Pons (tissue), 1 donor: ENCODE measurements at regions not wholly inside any gene's neighbourhood (a gene's known extent, or its start where the extent isn't known, plus 50 kb on each side); places are given as distances from the start of the nearest gene placed in this dataset.

ENCODE experiments used
- DNase-seq: peaks from one replicate; pipeline ENCODE4 v3.0.0-alpha.2; 2016; ENCODE audit warnings: low spot score

GRCh38 chr18:11553098-11553940 lies 56.1 kb upstream of the SLC35G4 start:
- DNase-seq = peak; percentile 56

DNA sequence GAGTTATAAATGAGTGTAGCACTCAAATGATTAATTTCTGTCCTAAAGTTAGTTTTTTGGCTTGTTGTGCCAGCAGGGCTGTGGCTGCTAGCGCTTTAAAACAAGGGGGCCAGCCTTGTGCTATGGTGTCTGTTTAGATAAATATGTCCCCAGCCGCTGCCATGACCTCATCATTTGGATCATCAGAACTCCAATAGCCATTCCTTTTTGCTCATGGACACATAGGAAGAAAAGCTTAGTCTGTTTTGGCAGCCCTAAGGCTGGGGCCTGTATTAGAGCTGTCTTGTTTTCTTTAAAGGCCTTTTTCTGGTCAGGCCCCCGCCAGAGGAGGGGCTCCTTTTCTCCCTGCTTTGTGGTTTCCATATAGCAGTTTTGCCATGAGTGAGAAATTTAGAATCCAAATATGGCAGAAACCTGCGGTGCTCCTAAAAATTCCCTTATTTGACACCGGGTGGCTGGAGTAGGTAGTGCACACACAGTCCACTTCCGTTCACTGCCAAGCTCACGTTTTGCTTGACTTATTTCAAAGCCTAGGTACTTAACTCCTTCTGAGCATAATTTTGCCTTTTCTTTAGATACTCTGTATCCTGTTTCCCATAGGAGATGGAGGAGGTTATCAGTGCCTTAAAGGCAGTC lies 60.4 kb upstream of the SLC35G4 start:
- no peak for DNase-seq

DNA sequence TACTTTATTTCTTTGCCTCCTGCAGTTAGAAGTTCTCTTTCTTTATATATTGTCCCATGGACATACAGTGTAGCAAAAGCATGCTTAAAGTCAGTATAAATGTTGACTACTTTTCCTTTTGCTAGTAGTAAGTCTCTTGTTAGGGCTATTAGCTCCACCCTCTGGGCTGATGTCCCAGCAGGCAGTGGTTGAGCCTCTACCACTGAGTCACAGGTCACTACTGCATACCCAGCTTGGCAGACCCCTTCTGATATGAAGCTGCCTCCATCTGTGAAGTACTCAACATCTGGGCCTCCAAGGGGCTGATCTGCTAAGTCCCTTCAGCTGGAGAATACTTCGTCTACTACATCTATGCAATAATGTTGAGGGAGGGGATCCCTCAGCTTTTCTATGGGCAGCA lies 61.0 kb upstream of the SLC35G4 start:
- DNase-seq = no peak

GRCh38 chr18:11544060-11544633 lies 65.2 kb upstream of the SLC35G4 start:
- no peak for DNase-seq

DNA sequence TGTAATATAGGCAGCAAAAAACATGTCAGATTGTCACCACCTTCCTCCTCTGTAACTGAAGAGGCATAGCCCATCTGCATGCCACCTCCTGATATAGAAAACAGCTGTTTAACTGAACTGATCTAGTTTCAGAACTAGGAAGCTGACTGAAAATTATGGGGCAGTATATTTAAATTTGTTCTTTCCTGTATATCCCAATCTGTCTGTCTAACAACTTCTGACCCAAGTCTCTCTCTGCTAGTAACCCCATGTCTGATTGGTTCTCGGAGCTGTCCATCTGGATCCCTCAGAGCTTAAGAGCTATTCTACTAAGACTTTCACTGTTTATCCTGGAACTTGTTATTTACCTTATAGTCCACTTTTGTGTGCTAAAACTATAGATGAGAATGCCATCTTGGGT lies 68.2 kb upstream of the SLC35G4 start:
- DNase-seq = no peak

GRCh38 chr18:11533942-11534496 lies 75.4 kb upstream of the SLC35G4 start:
- DNase-seq = no peak

- no peak for DNase-seq
Observed at GRCh38 chr18:11533513-11533890, 75.9 kb upstream of the SLC35G4 start.

- DNase-seq = no peak
Observed at GRCh38 chr18:11532758-11533512, 76.5 kb upstream of the SLC35G4 start.

GRCh38 chr18:11529081-11529480 lies 80.3 kb upstream of the SLC35G4 start:
- no peak for DNase-seq

DNA sequence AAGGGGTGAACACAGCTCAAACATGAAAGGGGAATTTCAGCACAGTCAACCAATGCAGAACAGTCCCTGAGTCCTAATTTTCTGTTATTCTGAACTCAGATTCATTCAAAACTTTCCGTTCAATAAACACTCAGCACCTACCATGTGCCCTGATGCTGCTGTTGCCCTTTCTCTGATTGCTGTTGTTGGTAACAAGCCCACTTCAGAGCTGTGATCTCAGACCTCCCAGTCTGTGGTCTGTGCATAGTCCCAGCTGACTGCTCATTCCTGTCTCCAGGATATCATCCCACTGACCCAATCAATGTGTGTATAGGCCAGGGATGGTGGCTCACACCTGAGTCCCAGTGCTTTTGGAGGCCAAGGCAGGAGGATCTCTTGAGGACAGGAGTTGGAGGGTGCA lies 82.7 kb upstream of the SLC35G4 start:
- no peak for DNase-seq

GRCh38 chr18:11523804-11524203 lies 85.6 kb upstream of the SLC35G4 start:
- no peak for DNase-seq

- DNase-seq = no peak
Observed at GRCh38 chr18:11522992-11523391, 86.4 kb upstream of the SLC35G4 start.

- DNase-seq = no peak
Observed at GRCh38 chr18:11521853-11522252, 87.5 kb upstream of the SLC35G4 start.

- no peak for DNase-seq
Observed at GRCh38 chr18:11520536-11520935, 88.9 kb upstream of the SLC35G4 start.

DNA sequence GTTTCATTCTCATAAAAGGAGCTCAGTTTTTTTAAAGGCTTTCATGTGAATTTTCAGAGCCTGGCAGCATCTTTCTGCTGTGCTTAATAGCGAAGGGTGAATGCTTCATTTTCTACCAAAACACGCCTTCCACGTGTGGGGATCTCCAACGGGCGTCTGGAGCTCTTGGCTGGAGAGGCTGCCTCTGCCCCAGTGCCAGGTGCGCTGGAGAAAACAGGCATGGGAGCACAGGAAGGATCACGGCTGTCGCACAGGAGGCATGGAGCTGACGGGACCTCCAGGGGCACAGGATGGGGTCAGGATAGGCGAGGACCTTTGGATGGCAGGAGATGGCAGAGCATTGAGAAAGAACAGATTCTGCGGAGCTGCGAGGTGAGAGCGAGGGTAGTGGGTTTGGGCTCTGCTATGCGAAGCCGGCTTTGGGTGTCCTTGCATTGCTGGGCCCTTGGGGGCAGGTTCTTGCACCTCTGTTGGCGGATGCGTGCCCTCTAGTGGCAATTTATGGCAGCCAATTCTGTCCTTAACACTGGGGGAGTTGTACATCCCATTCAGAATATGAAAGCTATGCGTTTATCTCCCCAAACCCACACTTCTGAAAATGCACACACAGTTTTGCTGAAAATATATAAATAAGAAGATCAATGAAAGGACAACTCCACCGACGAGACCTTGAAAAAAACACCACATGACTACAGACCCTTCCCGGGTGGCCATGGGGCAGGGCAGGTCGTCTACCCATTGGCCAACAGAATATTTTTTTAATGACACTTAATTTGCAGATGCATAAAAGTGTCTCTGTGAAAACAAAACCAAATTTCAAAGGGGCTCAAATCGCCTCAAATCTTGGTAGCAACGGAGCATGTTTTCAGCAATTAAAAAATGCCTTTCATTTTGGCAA lies 90.4 kb upstream of the SLC35G4 start:
- DNase-seq = peak; percentile 54

DNA sequence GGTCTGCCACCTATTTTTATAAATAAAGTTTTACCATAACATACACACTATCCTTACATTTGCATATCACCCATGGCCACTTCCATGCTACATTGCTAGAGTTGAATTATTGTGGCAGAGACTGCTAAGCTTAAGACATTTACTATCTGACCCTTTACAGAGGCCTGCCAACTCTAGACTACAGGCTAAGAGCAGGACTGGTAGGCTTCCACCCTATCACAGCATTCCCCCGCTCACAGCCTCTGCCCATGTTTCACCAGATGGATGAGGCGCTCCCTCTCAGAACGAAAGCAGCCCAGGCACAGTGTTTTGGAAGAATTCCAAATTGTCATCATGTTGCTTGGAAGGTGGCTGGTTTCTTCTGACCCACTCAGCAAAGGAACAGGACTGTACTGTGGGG lies 91.7 kb upstream of the SLC35G4 start:
- no peak for DNase-seq

GRCh38 chr18:11516751-11517503 lies 92.5 kb upstream of the SLC35G4 start:
- DNase-seq = no peak

- no peak for DNase-seq
Observed at GRCh38 chr18:11514267-11514666, 95.1 kb upstream of the SLC35G4 start.

DNA sequence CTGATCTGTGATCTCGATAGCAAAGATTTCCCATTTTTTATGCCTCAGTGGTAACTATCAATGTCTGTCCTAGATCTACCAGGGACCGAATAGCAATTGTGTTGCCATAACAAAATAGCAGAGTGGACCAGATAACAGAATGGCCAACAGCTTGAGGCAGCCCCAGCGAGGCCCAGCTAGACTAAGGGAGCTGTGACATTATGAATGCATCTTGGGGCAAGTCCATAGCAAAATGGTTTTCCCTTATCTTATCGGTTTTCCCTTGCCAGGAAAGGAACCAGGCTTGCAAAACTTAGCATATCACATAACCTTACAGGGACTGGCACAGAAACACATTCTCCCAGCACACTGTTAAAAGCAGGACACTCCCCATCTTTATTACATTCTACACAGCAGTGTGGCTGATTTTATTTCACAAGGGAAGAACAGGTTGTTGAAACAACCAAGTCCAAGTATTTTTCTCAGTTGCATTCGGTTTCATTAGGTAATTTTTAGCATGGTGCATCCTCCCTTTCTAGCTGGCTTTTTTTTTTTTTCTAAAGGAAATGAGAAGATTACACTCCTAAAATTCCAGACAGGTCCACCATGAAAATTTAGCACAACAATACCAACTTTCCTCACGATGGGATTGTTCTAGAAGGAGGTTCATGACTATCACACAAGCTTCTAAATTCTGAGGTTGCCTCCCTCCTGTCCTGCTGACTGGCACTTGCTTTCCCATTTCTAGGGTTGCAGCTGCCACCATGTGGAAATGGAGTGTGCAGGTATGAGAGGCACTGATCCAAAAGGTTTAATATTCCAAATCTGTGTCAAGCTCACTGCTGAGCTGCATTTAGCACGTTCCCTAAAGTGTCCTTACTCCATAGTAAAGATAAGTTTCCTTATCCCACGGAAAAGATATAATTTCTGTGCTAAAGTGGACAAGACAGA lies 97.0 kb upstream of the SLC35G4 start:
- DNase-seq = peak; percentile 30
